Fibroblast of the aortic adventitia (primary cell): ENCODE measurements at regions not wholly inside any gene's neighbourhood (a gene's known extent, or its start where the extent isn't known, plus 50 kb on each side); places are given as distances from the start of the nearest gene placed in this dataset.

Experiments
- DNase-seq: peaks from one replicate; pipeline ENCODE4 v3.0.0-alpha.2; 2010; ENCODE audit warnings: low read depth
- H3K4me3 ChIP-seq: 2 replicates; pipeline ENCODE4 v1.5.1; 2011; ENCODE audit warnings: low read depth, mild to moderate bottlenecking, control low read depth, low read length, moderate library complexity
- TF ChIP-seq, protein P1 (sequence below): IDR thresholded peaks from 2 replicates; pipeline ENCODE4 v1.5.1; 2011; ENCODE audit warnings: mild to moderate bottlenecking, low read length, control low read depth, inconsistent platforms; ENCODE audit not compliant: insufficient read depth

DNA sequence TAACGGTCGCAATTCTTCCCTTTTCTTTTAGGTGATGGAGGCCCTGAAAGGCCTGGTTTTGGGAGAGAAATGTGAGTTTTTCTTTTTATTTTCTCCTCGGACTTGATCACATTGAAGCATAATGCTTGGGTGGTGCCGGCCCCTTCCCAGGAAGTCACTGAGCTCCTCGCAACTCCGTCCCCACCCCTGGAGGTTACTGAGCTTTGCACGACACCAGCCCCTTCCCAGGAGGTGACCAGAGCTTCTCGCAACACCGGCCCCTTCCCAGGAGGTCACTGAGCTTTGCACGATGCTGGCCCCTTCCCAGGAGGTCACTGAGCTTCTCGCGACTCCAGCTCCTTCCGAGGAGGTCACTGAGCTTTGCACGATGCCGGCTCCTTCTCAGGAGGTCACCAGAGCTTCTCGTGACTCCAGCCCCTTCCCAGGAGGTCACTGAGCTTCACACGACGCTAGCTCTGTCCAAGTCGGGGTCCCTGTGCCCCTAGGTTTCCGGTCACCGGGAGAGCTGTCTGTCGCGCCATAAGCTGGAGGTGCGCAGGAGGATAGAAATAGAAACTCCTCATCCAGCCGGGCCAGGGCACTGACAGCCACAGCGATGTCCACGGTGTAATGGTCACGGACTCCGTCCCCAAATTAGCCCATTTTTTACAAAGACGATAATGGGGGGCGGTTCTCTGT is 586.4 kb downstream of the BRD1 start:
- no peak for DNase-seq

DNA sequence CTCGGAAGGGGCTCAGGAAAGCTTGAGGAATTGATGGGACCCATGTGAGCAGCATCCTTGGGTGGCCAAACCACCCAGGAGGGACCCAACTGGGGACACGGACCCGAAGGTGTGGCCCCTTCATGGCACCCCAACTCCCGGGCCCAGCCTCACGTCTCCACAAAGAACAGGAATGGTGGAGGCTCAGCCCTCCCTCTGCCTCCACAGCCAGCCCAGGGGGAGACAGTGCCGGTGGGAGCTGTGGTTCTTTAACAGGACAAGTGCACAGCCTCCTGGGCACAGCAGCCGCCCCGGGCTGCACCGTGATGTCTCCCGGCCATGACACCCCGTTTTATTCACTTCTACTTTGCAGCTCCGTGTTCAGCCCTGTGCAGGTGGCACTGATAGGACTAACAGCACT is 587.2 kb downstream of the BRD1 start:
- DNase-seq = no peak
- TF ChIP-seq, protein P1, sequence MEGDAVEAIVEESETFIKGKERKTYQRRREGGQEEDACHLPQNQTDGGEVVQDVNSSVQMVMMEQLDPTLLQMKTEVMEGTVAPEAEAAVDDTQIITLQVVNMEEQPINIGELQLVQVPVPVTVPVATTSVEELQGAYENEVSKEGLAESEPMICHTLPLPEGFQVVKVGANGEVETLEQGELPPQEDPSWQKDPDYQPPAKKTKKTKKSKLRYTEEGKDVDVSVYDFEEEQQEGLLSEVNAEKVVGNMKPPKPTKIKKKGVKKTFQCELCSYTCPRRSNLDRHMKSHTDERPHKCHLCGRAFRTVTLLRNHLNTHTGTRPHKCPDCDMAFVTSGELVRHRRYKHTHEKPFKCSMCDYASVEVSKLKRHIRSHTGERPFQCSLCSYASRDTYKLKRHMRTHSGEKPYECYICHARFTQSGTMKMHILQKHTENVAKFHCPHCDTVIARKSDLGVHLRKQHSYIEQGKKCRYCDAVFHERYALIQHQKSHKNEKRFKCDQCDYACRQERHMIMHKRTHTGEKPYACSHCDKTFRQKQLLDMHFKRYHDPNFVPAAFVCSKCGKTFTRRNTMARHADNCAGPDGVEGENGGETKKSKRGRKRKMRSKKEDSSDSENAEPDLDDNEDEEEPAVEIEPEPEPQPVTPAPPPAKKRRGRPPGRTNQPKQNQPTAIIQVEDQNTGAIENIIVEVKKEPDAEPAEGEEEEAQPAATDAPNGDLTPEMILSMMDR = no peak

More for the DNA sequence above, 586.4 kb downstream of the BRD1 start:
- TF ChIP-seq, protein P1 = no peak
- H3K4me3 ChIP-seq = no peak overlapping the region

DNA sequence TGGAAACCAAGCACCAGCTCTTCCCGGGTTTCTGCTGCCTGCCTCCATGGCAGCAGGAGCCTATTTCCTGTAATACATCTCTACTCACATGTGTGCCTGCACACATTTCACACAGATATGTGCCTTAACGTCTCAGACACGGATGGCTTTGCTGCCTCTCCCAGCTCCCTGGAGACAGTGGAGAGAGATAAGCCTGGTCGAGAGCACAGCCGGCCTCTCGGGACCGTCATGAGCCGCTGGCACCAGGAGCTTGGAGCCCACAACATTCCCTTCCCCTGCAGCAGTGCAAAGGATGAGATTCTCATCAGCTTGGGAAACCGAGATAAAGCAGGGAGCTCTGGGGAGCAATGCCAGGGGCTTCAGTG is 587.7 kb downstream of the BRD1 start:
- H3K4me3 ChIP-seq = no peak overlapping the region
- TF ChIP-seq, protein P1 = no peak
- no peak for DNase-seq

More for the DNA sequence above, 587.2 kb downstream of the BRD1 start:
- no peak overlapping the region for H3K4me3 ChIP-seq

DNA sequence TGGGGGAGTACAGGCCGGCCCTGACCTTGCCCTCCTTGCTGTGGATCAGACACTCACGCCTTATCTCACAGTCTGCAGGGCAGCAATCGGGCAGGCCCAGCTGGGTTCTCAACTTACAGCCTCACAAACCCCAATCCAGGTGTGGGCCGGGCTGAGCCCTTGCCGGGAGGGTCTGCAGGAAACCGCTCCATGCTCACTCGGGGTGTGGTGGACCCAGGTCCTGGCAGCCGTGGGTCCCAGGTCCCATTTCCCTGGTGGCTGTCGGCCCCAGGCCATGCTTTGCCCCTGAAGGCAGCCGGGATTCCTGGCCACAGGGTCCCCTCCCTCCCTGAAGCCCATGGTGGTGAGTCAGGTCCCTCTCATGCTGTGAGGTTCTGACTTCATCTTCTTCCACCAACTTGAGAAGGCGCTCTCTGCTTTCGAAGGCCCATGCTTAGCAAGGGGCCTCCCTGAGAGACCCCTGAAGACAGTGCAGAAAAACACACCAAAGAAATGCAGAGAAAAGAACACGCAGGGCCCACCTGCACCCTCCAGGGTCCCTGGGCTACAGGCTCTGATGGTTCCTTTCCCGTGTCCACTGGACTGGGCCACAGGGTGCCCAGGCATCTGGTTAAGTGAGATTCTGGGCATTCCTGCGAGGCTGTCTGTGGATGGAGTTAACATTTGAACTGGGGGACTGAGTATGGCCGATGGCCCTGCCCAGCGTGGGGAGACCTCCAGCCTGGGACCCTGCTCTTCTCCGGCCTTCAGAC is 588.2 kb downstream of the BRD1 start:
- no peak for DNase-seq
- no peak overlapping the region for H3K4me3 ChIP-seq
- TF ChIP-seq, protein P1 = no peak

DNA sequence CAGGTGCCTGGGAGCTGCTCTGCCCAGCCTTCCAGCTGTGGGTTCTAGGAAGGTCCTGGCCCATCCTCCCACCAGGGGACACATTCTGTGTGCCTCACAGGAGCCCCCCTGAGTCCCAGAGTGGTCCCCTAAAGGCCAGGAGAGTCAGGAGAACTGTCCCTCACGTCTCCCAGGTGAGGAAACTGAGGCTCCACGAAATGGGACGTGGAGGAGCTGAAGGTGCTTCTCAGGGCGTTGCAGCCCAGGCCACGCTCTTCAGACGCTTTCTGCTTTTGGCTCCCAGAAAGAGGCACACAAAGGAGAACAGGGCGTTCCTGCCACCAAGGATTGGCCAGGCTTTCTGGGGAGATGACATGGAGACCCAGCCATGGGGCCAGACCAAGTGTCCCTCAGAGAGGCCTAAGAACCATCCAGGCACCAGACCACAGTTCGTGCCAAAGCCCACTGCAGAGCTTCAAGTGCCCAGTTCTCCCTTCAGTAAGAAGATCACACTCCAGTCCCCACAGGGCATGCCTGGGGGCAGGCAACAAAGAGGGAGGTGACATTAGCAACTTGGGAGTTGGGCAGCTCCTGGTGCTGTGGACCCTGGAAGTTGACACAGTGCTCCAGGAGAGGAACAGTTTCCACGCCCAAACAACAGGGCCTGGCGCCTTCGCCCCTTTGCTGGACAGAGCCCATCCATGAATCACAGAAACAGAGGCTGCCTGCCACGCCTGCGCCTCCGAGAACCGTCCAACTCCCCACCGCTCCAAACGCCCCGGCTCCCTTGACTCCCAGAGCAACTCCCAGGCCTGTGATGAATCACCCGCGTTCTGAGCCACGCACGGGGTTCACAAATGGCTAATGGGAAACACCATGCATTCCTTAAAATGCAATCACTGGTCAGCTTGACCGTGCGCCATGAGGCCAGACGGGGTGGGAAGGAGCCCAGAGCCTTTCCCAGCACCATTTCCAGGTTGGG is 589.2 kb downstream of the BRD1 start:
- no peak overlapping the region for H3K4me3 ChIP-seq
- no peak for DNase-seq
- TF ChIP-seq, protein P1 = no peak

DNA sequence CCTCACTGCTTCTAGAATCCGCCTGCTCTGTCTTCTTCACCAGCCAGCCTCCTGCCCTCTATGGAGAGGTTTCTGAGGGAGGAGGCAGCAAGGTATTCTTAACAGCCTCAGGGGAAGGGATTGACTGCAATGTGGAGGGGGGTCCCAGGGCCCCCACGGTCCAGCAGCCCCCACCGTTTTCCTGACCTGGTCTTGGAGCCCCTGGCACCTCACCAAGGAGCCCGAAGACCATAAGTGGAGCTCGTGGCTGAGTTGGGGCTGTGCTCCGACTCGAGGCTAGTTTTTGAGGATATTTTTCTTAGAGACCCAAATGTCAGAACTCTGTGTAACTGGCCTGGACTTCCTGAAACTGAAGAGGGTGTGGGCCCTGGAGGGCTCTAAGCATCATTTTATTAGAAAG is 590.0 kb downstream of the BRD1 start:
- no peak for DNase-seq
- H3K4me3 ChIP-seq = no peak overlapping the region
- TF ChIP-seq, protein P1 = no peak
